ENCODE measurements at regions not wholly inside any gene's neighbourhood (a gene's known extent, or its start where the extent isn't known, plus 50 kb on each side); places are given as distances from the start of the nearest gene placed in this dataset.

DNA sequence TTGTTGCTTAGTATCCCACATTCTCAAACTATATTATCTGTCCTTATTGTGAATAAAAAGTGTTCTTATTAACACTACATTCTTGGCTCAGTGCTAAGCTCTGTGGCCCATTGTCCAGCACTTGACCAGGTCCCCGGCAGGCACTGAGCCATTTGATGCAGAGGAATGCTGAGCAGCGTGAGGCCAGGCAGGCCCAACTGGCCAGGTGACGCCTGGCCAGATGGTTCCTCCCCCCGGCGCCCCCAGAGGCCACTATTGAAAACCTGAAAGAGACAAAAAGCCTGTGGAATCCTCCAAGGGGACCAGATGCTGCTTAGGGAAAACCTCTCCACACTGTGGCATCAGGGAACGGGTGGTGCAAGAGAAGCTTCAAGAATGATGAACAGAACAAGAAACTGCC is 597.5 kb upstream of the JAG1 start:
- TF ChIP-seq EP300 (IDR thresholded peaks at IDR 0.05; ENCODE audit: borderline replicate concordance in 1 of 2, low read depth in 1 of 2, low read length in 1 of 2) (no peak), RXRA (IDR thresholded peaks at IDR 0.05; ENCODE audit: borderline replicate concordance, low read depth) (no peak), EZH2phosphoT487 (IDR thresholded peaks at IDR 0.05; ENCODE audit: borderline replicate concordance, low read depth) (no peak), SMC3 (IDR thresholded peaks at IDR 0.05; ENCODE audit: low read depth, low read length) (no peak), SIN3A (IDR thresholded peaks at IDR 0.05; ENCODE audit: borderline replicate concordance, low read depth, low read length) (no peak), RAD21 (IDR thresholded peaks at IDR 0.05; ENCODE audit: low read length) (no peak)
- TF ChIP-seq, protein P1, sequence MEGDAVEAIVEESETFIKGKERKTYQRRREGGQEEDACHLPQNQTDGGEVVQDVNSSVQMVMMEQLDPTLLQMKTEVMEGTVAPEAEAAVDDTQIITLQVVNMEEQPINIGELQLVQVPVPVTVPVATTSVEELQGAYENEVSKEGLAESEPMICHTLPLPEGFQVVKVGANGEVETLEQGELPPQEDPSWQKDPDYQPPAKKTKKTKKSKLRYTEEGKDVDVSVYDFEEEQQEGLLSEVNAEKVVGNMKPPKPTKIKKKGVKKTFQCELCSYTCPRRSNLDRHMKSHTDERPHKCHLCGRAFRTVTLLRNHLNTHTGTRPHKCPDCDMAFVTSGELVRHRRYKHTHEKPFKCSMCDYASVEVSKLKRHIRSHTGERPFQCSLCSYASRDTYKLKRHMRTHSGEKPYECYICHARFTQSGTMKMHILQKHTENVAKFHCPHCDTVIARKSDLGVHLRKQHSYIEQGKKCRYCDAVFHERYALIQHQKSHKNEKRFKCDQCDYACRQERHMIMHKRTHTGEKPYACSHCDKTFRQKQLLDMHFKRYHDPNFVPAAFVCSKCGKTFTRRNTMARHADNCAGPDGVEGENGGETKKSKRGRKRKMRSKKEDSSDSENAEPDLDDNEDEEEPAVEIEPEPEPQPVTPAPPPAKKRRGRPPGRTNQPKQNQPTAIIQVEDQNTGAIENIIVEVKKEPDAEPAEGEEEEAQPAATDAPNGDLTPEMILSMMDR (IDR thresholded peaks at IDR 0.05), result peak; percentile 31; the same call in 1 of the 2 replicates
